HG03039 (cell line): ENCODE measurements at regions not wholly inside any gene's neighbourhood (a gene's known extent, or its start where the extent isn't known, plus 50 kb on each side); places are given as distances from the start of the nearest gene placed in this dataset.
"Not testable (repeated sequence)": the region's sequence is repeated elsewhere in the genome, so short reads cannot be mapped to it uniquely, and the experiment has no call there.

Experiments
- ATAC-seq: cut with Tn5 transposase; IDR thresholded peaks from one replicate; pipeline ENCODE4 v1.9.1; 2021; ENCODE audit warnings: mild to moderate bottlenecking, moderate library complexity; ENCODE audit not compliant: unreplicated experiment

DNA sequence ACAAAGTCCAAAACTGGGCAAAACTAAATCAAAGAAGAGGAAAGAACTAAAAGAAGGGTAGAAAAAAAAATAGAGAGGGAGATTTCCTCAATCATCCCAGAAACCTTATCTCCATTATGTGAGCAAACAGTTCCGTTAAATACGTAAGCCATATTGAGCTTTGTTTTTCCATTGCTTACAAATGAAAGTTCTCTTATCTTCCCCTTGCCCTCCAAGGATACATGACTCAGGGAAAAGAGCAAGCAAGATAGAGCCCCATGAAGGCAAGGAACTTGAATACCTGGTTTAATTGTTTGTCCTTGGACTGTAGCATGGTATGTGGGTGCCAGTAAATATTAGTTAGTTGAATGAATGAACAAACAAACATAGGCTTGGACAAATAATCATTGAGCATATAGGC, 126.8 kb upstream of the USP15 start:
- ATAC-seq = no peak

DNA sequence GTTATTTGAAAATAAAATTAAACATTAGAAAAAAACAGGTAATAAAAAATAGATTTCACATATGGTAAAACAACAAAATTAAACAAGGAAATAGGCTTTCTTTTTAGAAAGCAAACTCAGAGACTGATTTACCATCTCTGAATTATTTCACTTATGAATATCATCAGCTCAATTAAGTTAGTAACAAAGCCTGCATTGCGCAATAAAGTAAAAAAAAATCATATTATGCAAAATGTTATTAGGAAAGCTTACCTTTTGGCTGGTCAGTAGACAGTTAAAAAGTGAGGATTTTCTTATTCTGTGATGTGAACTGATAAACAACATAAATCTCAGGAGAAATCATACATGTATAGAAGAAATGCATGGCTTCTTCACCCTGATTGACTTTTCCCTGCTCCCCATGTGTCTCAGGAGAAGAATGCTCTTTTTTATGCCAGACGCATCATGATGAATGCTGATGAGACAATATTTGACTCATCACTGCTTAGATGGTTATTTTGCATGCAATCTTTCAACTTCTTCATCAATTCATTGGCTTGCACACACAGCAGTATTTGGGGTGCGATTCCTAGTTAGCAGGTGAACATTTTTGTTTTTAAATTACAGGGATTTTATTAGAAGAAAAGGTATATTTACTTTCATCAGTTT, 124.5 kb upstream of the USP15 start:
- ATAC-seq = no peak

DNA sequence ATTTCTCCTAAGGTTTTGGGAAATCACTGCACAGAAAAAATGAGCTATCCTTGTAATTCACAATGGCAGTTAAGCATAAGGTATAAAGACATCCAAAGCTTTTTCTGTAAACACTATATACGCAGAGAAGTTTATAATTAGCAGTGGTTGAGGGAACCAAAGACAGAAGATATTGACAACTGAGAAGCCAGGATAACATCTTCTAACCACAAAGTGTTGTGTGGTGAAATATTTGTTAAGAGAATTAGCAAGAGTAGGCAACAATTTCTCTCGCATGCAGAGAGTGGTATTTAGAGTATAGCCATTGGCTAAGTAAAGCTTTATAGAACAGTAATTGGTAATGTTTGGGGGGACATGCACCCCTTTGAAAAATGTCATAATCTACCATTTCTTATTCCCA, 123.7 kb upstream of the USP15 start:
- no peak for ATAC-seq

DNA sequence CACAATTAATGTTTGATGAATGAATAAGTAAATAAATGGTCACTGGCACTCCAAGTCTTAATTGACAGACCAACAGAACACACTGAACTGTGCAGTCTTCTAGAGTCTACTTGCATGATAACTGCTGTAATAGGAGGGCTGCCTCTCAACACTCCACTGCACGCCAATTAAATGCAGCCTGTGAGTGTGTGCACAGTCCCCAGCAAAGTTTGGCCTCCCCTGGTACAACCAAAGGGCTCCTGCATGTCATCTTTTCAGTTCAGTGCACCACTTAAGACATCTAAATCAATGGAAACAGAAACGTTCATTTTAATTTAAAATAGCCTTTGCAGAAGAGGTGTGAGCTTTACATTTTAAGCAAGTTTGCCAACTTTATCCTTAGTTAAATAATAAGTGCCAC, 121.7 kb upstream of the USP15 start:
- no peak for ATAC-seq

DNA sequence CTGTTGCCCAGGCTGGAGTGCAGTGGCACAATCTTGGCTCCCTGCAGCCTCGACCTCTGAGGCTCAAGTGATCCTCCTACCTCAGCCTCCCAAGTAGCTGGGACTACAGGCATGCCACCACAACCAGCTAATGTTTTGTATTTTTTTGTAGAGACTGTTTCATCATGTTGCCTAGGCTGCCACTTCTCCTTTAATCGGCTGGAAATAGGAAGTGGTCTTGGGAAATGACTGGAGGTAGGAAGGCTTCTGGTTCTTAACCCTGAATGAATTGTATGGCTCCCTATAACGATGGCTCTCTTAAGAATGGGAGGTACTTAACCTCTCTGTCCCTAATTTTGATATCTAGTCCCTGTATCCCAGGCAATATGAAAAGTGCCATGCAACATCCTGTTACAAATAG, 113.9 kb upstream of the USP15 start:
- ATAC-seq = no peak

DNA sequence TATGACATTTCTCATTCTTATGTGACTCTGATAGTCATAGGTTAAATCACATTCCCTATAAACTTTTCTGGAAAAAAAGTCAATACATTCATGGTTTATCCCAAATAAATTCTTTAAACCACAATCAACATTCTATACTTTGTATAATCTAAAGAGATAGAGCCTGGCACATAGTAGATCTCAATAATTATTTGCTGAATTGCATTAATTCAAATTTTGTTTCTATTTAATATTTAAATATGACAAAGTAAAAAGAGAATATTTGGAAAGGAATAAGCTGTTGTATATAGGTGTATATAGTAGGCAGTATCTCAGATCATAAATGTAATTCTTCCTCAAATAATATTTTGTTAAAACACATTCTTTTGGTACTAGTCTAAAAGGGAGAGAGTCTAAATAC, 102.2 kb upstream of the USP15 start:
- no peak for ATAC-seq

DNA sequence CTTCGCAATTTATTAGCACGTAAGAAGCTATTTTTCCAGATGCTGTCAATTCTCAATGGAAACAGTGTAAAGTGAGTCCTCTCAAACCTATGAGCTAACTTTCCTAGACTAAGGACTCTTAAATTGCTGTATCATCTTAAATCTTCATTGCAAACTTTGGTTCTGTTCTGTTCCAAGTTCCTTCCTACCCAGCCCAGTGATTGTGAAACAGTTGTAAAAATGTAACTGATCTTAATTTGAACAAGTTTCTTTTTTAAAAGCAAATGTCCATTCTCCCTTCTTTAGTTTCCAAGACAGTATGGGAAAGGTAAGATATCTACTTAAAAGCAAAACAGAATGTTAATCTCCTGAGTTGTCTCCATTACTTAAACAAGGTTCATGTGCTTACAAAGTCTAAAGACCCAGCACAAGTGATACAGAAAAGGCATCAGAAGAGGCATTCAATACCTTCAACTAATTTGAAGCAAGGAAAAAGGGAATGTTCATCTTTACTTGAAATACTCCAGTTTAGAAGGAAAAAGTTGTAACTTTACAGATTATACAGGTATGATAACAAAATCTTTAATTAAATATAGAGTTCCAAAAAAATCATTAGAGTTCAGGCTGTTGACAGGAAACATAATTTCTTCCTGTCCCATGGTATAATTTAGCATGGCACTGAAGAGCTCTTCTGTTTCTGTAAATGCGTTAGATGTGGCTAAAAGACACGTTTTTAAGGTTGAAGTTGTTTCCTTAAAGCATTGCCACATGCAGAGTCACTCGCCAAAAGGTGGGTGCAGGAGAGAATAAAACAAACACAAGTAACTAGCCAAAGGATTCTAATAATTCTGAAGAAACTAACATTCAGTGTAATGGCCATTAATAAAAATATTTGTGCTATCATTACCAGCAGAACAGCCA, 101.5 kb upstream of the USP15 start:
- ATAC-seq = no peak

DNA sequence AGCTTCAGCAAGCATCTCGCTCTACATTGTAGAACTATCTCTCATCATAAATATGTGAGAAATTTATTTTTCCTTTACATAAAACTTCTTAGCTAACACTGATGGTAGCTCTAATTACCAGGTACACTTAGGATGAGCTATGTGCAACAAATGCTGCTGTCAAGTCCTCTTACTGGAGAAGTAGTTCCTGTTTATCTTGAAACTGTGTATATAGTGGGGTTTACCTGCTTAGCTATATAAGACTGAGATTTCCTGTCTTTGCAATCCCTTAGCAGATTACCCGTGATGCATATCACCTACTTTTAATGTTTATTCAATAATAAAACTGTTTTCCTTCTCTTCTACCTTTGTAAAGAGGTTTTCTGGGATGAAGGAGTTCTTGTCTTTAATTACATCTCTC, 98.0 kb upstream of the USP15 start:
- ATAC-seq = no peak

DNA sequence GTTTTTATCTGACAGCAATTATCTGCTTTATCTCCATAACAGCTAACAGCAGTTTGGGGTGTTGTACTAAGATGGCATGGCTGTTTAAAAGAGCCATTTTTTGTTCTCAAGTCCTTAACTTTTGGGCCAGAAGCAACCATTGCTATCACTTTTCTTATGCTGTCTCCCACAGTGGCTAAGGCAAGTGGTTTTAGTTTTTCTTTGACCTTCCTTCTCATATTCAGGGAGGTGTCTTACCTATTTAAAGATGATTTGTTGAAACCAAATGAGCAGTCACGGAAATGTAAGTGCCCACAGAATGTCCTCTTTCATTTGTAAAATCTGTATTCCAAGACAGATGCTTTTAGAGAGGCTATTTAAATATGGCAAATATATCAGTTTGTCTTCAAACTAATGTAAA, 96.8 kb upstream of the USP15 start:
- no peak for ATAC-seq

DNA sequence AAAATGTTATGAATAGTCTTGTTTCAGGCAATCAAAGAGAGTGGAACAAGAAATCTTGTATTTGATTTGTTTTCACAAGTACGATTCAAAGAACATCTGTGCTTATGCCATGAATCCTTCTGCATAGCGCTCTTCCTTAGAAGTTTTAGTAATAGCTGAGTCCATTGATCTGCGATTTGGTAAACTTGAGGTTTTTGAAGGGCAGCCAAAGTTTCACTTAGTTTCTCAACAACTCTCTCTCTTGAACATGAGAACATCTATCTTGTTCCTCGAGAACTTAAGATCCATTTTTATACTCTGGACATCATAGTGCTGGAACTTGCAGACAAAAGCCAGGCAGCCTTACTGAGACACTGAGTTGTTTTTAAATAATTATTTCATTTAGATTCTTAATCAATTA, 96.2 kb upstream of the USP15 start:
- no peak for ATAC-seq

DNA sequence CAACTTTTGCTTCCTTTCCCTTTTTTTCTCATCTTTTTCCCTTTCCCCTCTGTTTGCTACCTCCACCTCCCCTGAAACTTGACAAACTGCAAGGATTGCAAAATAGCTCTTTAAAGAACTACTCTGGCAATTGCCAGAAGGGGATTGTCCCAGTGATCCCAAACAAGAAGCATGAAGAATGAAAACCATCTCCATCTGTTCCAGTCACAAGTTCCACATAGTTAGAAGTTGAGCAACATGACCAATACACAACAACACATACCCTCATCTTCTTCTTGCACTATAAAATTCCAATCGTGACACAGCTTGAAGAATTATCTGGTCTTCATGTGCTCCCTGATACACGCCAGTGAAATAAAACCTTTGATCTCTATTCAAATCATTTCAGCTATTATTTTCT, 93.7 kb upstream of the USP15 start:
- no peak for ATAC-seq

DNA sequence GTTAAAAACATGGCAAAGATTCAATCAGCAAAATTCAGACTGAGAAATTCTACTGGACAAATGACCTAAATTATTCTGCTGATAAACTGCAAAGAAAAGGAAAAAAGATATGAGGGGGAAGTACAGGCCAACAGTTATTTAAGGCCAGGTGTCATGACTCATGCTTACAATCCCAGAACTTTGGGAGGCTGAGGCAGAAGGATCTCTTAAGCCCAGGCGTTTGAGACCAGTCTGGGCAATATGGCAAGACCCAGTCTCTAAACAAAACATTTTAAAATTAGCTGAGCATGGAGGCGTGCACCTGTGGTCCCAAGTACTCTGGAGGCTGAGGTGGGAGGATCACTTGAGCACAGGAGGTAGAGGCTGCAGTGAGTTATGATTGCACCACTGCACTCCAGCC, 91.8 kb upstream of the USP15 start:
- no peak for ATAC-seq

DNA sequence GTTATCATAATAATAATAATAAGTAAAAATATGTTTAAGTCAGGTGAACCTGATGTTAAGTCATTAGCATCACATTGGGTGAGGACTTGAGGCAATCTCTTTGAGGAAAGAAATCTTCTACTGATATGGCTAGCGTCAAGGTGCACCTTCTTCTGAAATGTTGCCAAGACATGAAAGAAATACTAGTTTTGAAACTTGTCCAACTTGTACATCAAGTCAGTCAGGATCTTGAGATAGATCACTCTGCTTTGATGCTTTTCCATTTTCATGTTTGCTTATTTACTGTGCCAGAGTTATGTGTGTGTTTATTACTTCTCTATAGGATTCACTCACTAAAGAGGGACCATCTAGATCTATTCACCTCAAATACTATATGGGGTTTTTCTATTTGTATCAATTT, 90.0 kb upstream of the USP15 start:
- ATAC-seq = no peak

DNA sequence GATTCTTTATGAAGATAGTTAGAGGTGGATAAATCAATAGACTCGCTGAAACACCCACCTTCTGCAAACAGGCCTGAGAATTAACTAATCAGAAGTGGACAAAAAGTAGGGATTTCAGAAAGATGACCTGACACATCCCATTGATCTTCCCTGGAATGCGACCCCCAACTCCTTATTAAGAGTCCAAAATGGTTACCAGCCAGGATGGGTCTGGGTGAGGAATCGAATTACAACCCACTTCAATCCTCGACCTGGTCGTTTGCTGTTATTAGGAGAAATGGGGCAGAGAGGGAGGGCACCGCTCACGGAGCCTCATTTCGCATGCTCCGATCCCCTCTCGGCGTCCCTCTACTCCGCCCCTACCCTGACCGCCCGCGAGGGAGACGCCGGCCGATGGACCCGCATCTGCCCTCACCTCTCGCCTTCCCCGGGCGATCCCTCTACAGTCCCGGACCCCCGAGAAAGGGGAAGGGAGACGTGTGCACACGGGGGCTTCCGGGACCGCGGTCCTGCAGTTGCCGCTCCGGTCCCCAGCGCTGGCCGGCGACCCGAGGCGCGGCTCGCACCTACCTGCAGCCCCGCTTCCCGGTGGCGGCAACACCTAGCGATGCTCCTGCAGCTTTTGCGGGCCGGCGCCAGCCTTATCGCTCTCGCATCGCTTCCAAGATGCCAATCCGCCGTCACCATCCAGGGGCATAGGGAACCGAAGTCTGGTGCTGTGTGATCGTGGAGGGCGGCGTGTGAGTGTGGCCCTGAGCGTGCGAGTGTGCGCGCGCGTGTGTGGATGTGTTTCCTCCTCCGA, 69.3 kb upstream of the USP15 start:
- no peak for ATAC-seq

DNA sequence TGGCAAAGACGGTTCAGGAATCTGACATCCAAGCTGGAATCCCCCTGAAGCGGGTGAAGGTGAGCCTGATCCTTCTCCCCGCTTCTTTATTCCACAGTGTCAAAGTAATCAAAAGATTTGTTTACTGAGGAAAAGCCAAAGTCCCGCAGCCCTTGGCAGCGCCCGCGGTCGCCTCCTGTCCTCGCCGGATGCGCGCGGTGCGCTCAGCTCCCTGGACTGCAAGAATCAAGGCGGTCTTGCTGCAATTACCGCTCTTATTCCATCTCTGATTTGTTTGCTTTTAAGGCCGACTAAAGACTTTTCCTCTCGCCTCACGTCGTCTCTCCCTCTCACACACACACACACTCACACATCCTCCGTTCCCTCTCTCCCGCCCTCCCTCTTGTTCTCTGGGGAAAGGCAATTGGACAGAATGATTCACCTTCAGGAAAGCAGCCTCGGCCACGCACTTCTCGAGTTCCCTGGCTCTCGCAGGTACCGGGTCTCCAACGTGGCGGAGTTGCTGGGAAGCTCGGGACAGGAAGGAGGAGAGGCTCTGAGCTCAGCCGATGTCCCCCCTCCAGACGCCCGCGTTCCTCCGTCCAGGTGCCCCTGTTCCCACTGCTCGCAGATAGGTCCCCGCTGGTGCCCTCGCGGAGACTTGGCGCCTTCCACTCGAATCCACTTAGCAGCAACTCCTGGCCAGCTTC, 68.6 kb upstream of the USP15 start:
- no peak for ATAC-seq

DNA sequence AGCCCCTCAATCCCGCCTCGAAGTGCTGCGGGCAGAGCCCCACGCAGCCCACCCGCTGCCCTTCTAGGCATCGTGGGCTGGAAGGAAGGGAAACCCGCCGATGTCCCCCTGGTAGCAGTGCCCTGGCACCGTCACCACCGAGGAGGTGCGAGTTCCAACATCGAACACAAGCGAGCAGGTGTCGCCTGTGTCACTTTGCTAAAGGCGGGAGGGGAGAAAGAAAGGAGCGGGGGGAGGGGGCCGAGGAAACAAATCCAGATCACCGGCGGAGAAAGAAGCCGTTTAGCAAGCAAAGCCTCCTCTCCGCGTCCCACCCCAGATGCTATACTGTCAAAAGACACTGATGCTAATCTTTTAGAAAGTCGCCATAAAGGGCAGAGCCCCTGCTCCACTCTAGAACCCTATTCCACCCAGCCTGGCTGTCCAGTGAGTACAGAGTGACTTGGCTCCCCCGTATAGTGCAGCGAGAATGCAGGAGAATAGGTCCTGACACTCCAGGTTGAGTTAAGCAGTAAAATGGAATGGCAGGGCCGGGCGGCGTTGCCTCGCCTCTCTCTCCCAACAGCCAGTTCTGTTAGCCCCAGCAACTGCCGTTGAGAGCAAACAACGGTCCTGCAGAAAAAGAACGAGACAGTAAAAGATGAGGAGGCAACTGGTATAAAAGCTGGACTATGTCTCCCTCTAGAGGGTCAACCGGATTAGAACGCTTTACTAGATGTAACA, 67.9 kb upstream of the USP15 start:
- ATAC-seq = peak; percentile 96

DNA sequence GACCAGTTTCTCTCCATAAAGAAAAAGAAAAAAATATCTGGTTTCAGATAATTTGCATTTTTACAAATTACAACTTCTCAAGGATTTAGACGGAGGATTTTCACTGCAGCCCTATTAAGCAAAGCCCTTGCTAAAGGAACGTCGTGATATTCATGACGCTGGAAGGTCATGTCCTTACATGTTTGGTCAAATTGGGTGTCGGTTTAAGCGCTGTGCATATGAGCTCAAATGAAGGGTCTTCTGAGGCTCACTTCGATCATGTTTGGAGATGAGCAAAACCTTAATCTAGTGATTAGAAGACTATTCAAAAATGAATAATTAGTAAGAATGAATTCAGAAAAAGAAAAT, 67.3 kb upstream of the USP15 start:
- no peak for ATAC-seq

DNA sequence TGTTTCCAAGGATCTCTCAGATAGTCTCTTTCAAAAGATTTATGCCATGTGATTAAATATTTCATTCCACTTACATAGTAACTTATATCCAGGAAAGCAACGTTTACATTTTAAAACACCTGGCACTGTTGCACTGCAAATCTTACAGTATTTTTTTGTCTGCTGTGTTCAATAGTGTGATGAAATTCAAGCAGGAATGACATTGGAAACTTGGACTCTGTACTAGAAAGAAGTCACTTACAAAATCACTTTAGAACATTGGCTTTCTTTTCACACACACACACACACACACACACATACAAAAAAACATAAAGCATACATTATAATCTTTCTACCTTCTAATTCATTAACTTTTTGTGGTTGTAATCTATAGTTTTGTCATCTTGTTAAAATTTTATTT, 66.2 kb upstream of the USP15 start:
- no peak for ATAC-seq

DNA sequence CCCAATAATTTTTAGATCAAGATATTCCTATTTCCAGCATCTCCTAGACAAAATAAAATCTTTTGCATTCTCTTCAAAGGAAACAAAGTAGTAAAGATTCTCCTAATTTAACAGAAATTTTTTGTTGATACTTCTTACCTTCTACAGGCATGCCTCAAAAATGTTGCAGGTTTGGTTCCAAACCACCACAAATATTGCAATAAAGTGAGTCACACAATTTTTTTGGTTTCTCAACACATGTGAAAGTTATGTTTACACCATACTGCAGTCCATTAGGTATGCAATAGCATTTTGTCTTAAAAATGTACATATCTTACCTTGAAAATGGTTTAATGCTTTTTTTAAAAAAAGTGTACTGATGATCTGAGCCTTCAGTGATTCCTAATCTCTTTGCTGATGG, 65.6 kb upstream of the USP15 start:
- ATAC-seq = no peak

DNA sequence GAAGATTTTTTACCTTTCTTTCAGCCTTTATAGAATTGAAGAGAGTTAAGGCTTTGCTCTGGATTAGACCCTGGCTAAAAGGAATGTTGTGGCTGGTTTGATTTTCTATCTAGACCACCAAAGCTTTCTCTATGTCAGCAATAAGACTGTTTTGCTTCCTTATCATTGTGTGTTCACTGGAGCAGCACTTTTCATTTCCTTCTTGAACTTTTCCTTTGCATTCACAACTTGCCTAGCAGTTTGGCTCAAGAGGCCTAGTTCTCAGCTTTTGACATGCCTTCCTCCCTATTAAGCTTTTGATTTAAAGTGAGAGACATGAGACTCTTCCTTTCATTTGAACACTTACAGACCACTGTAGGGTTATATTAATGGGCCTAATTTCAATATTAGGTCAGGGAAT, 64.1 kb upstream of the USP15 start:
- ATAC-seq = no peak

DNA sequence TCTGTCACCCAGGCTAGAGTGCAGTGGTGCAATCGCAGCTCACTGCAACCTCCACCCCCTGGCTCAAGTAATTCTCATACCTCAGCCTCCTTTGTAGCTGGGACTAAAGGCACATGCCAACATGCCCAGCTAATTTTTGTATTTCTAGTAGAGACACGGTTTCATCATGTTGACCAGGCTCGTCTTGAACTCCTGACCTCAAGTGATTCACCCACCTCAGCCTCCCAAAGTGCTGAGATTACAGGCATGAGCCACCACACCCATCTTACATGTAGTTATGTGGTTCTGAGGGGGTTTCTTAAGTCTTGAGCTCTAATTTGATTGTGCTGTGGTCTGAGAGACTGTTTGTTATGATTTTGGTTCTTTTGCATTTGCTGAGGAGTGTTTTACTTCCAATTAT, 57.3 kb upstream of the USP15 start:
- not testable (repeated sequence) for ATAC-seq
